ENCODE measurements at regions not wholly inside any gene's neighbourhood (a gene's known extent, or its start where the extent isn't known, plus 50 kb on each side); places are given as distances from the start of the nearest gene placed in this dataset.

GRCh38 chr9:96075757-96076156 lies 200.3 kb downstream of the ERCC6L2 start:
- ATAC-seq (ENCODE audit: low FRiP score): no peak

GRCh38 chr9:96075111-96075510 lies 199.6 kb downstream of the ERCC6L2 start:
- ATAC-seq (ENCODE audit: low FRiP score): no peak
- TF ChIP-seq CTCF (IDR thresholded peaks at IDR 0.05): no peak
- DNase-seq (ENCODE audit: low spot score): no peak

More at GRCh38 chr9:96075757-96076156, 200.3 kb downstream of the ERCC6L2 start:
- no peak for DNase-seq (ENCODE audit: low spot score)
- no peak for TF ChIP-seq CTCF (IDR thresholded peaks at IDR 0.05)

GRCh38 chr9:96073531-96074480 lies 198.3 kb downstream of the ERCC6L2 start:
- no peak for DNase-seq (ENCODE audit: low spot score)
- no peak for TF ChIP-seq CTCF (IDR thresholded peaks at IDR 0.05)
- ATAC-seq (ENCODE audit: low FRiP score): peak; percentile 84

GRCh38 chr9:96072930-96073329 lies 197.4 kb downstream of the ERCC6L2 start:
- no peak for TF ChIP-seq CTCF (IDR thresholded peaks at IDR 0.05)
- ATAC-seq (ENCODE audit: low FRiP score) (no peak), DNase-seq (ENCODE audit: low spot score) (no peak)

GRCh38 chr9:96071815-96072124 lies 196.3 kb downstream of the ERCC6L2 start:
- DNase-seq (ENCODE audit: low spot score) (no peak), ATAC-seq (ENCODE audit: low FRiP score) (no peak)
- TF ChIP-seq CTCF (IDR thresholded peaks at IDR 0.05): no peak

- no peak for DNase-seq (ENCODE audit: low spot score)
- ATAC-seq (ENCODE audit: low FRiP score): peak; percentile 42
- TF ChIP-seq CTCF (IDR thresholded peaks at IDR 0.05): no peak
Observed at GRCh38 chr9:96071076-96071814, 195.8 kb downstream of the ERCC6L2 start.

All from omental fat pad (tissue), 3 donors.